Nephron progenitor cell (in vitro differentiated cells): ENCODE measurements at regions not wholly inside any gene's neighbourhood (a gene's known extent, or its start where the extent isn't known, plus 50 kb on each side); places are given as distances from the start of the nearest gene placed in this dataset.

Experiments used
- DNase-seq: peaks from one replicate; pipeline ENCODE4 v3.0.0; 2021
- H3K27ac Mint-ChIP-seq: 2 replicates; pipeline ENCODE4 v1.8.0; 2021; ENCODE audit warnings: mild to moderate bottlenecking, moderate library complexity, mixed read lengths
- H3K27me3 Mint-ChIP-seq: 2 replicates; pipeline ENCODE4 v1.8.0; 2021; ENCODE audit warnings: mild to moderate bottlenecking, low read depth, mixed read lengths; ENCODE audit not compliant: poor library complexity
- H3K36me3 Mint-ChIP-seq: 2 replicates; pipeline ENCODE4 v1.8.0; 2021; ENCODE audit warnings: low read depth, mixed read lengths
- H3K4me1 Mint-ChIP-seq: 2 replicates; pipeline ENCODE4 v1.8.0; 2021; ENCODE audit warnings: mixed read lengths
- H3K4me3 Mint-ChIP-seq: 2 replicates; pipeline ENCODE4 v1.8.0; 2021; ENCODE audit warnings: mild to moderate bottlenecking, moderate library complexity, mixed read lengths
- H3K9me3 Mint-ChIP-seq: 2 replicates; pipeline ENCODE4 v1.8.0; 2021; ENCODE audit warnings: mild to moderate bottlenecking, moderate library complexity, mixed read lengths
- CTCF ChIP-seq: fragments of 200-600 bp; sonication (generic); IDR thresholded peaks from 2 replicates; pipeline ENCODE4 v1.5.0; 2021; ENCODE audit warnings: antibody characterized with exemption

GRCh38 chr7:98526059-98526458 lies 91.0 kb upstream of the NPTX2 start:
- H3K36me3 Mint-ChIP-seq, result no peaks in the 10 kb centered on the region
- no peak overlapping the region for H3K27ac Mint-ChIP-seq
- H3K4me1 Mint-ChIP-seq, result no peaks in the 10 kb centered on the region
- DNase-seq, result no peak
- no peak for TF ChIP-seq CTCF
- H3K27me3 Mint-ChIP-seq, result peaks cover 16% of the 10 kb centered on the region
- no peak overlapping the region for H3K4me3 Mint-ChIP-seq
- H3K9me3 Mint-ChIP-seq, result peaks cover 52% of the 10 kb centered on the region

DNA sequence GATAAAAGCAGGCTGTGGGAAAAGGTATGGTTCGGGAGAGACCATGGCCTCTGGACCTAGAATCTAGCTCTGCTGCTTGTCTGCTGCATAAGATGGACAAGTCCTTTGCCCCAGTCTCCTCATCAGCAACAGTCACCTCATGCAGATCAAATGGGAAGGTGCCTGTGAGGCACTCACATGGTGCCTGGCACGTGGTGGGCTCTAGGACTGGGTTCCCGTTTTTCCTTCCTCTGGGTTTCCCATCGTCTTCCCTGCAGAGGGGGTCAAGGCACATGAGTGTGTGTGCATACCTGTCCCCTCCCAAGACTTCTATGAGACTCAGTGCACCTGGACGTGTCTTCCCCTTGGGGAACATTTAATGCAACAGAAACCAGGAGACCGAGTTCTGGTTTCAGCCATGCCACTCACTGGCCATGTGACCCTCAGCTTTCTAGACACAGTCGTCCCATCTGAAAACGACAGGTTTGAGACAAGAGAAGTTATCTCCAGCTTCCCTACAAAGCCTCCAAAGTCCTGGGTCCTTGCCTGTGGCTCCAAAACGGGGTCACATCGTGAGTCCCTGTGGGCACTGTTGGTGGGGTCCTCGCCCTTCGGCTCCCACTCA lies 95.9 kb upstream of the NPTX2 start:
- H3K27me3 Mint-ChIP-seq, result peaks cover 21% of the 10 kb centered on the region
- no peak overlapping the region for H3K4me3 Mint-ChIP-seq
- peaks cover 51% of the 10 kb centered on the region for H3K9me3 Mint-ChIP-seq
- DNase-seq, result no peak
- H3K36me3 Mint-ChIP-seq, result no peaks in the 10 kb centered on the region
- no peak for TF ChIP-seq CTCF
- no peaks in the 10 kb centered on the region for H3K4me1 Mint-ChIP-seq
- no peak overlapping the region for H3K27ac Mint-ChIP-seq

DNA sequence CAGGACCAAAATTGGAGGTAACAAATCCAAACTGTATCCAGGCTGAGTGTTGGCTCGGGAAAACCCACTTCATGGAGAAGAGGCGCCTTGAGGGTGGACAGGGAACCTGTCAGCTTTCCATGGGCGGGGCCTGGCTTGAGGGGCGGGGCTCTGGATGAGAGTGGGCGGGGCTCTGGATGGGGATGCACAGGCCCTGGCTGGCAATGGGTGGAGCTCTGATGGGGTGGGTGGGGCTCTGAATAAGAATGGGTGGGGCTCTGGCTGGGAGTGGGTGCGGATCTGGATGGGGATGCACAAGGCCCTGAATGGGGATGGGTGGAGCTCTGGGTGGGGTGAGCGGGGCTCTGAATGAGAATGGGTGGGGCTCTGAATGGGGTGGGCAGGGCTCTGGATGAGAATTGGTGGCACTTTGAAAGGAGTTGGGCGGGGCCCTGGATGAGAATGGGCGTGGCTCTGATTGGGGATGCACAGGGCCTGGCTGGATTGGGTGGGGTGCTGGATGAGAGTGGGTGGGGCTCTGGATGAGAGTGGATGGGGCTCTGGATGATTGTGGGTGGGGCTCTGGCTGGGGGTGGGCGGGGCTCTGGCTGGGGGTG lies 96.6 kb upstream of the NPTX2 start:
- Mint-ChIP-seq H3K27me3 (peaks cover 13% of the 10 kb centered on the region), H3K36me3 (no peaks in the 10 kb centered on the region), H3K9me3 (peaks cover 46% of the 10 kb centered on the region), H3K4me3 (no peak overlapping the region), H3K4me1 (no peaks in the 10 kb centered on the region), H3K27ac (no peak overlapping the region)
- TF ChIP-seq CTCF, result no peak
- DNase-seq, result no peak

GRCh38 chr7:98518159-98518947 lies 98.7 kb upstream of the NPTX2 start:
- Mint-ChIP-seq H3K27me3 (peaks cover 12% of the 10 kb centered on the region), H3K36me3 (no peaks in the 10 kb centered on the region), H3K9me3 (peaks cover 32% of the 10 kb centered on the region), H3K27ac (no peak overlapping the region), H3K4me3 (no peak overlapping the region), H3K4me1 (no peaks in the 10 kb centered on the region)
- TF ChIP-seq CTCF, result no peak
- DNase-seq, result no peak

GRCh38 chr7:98515201-98515600 lies 101.9 kb upstream of the NPTX2 start:
- Mint-ChIP-seq H3K36me3 (no peaks in the 10 kb centered on the region), H3K27ac (no peak overlapping the region), H3K4me1 (no peaks in the 10 kb centered on the region), H3K4me3 (no peak overlapping the region), H3K9me3 (peaks cover 11% of the 10 kb centered on the region), H3K27me3 (peaks cover 10% of the 10 kb centered on the region)
- no peak for DNase-seq
- TF ChIP-seq CTCF, result no peak
